Midbrain (tissue), 1 donor: ENCODE measurements at regions not wholly inside any gene's neighbourhood (a gene's known extent, or its start where the extent isn't known, plus 50 kb on each side); places are given as distances from the start of the nearest gene placed in this dataset.
"Not testable (repeated sequence)": the region's sequence is repeated elsewhere in the genome, so short reads cannot be mapped to it uniquely, and the experiment has no call there.

Source experiments
- DNase-seq: peaks from one replicate; lab custom pipeline; 2025; lab: John Stamatoyannopoulos, UW

DNA sequence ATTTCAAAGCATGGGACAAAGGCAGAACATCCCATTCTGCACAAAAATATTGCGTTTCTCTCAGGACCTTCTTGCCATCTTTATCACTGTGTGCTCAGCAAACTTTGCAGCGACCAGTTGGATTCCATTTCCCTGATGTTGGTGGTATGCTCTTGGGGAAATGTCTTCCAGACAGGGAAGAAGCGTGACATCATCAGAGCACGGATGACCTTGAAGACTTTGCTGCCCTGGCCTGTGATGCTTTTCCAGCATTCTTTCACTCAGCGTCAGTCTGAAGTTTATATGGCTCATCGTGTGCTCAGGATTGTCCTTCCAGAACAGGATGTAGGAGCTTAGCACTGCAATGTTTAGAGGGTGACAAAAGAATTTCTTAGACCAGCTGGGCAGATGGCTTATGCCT lies 131.4 kb upstream of the F3 start:
- no peak for DNase-seq

DNA sequence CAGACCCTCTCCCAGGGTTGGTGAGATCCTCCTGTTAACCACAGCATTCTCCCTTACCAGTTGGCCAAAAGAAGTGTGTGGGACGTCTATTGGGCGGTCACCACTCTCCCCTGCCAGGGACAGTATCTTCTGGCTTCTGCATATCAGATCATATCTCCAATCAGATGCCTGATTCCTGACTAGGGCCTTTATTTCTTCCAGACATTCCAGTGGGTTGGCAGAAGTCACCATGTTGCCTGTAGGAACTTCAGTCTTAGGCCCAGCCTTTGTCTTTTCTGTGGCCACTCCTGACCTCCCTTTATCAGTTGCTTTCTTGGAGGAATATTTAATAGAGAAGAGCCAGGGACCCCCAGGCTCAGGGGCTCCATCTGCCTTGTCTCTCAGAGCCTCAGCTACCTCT lies 130.4 kb upstream of the F3 start:
- DNase-seq, result no peak

- no peak for DNase-seq
Observed at GRCh38 chr1:94670273-94670672, 128.7 kb upstream of the F3 start.

GRCh38 chr1:94669198-94669597 lies 127.6 kb upstream of the F3 start:
- no peak for DNase-seq

- DNase-seq, result no peak
Observed at GRCh38 chr1:94668528-94668927, 127.0 kb upstream of the F3 start.

GRCh38 chr1:94667818-94668217 lies 126.3 kb upstream of the F3 start:
- no peak for DNase-seq

DNA sequence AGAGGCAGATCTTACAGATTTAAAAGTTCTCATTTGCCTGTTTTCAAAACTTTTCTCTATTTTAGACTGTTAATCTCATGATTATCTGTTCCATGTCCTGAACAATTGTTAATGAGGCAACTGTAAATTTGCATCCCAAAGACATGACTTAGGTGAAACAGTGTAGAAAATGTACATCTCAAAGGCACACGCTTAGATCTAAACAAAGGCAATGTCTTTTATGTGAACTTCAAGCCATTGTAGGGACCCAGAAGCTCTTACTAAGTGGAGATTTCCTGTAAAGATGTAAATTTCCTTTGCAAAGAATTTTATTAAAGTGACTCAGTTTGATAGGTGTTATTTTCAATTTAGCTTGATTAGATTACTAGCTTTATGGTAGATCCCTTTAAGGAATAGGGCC lies 125.2 kb upstream of the F3 start:
- no peak for DNase-seq

GRCh38 chr1:94661431-94661932 lies 119.9 kb upstream of the F3 start:
- no peak for DNase-seq

DNA sequence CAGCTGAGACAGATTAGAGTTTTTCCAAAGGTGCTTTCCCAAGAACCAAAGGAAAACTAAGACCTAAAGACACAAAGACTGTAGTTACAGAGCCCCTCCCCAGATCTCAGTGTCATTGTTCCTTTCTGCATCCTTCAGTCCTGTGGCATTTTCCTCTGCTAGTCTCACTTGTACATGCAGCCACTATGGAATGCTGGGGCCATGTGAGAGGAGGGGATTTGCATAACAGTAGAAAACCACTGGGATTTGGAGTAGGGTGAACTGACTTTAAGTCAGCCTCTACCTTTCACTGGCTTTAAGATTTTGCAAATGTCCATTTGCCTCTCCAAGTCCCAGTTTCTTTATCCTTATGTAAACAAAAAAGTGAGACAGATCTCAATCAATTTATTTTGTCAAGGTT lies 119.4 kb upstream of the F3 start:
- no peak for DNase-seq

DNA sequence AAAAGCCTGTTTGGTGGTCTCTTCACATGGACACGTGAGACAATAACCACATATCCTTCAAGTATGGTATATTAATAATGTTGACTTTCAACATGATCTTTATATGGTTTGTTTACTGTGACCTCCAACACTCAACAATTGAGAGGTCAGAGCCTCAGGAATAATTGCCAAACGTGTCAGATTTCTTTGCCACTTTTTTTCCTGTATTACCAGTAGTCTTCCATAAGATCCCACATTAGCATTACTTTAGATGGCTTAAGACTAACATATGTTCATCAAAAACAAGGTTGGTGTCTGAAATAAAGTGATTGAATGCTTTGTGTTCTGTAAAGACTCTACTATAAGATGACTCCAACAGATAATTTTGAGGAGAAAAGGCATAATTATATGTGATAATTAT lies 118.7 kb upstream of the F3 start:
- no peak for DNase-seq

DNA sequence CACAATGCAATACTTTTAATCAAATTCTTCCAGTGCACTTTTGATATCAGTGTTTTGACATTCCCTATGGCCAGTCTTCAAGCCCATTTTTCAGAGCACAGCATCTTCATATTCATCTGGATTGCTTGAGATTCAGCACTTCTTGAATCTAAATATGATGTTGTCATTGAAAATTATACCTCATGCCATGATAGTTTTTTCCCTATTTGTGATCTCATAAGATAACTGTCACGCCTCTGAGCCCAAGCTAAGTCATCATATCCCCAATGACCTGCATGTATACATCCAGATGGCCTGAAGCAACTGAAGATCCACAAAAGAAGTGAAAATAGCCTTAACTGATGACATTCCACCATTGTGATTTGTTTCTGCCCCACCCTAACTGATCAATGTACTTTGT lies 117.6 kb upstream of the F3 start:
- DNase-seq, result not testable (repeated sequence)

DNA sequence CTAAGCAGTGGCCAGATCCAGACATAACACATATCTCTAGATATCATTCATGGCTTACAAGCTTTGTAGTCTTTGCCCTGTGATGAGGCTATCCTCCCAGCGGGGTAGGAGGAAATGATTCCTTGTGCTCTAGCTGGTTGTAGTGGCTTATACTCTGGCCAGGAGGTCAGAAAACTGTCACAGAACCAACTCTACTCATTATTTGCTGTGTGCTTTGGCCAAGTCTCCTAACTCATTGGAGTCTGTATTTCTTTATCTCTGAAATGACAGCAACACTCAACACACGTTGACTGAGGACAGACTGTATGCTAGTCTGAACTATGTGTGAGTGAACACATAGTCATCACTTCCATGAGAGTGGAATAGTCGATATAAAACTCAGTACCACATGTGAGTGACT lies 116.7 kb upstream of the F3 start:
- no peak for DNase-seq

GRCh38 chr1:94657776-94658175 lies 116.2 kb upstream of the F3 start:
- not testable (repeated sequence) for DNase-seq

GRCh38 chr1:94656967-94657366 lies 115.4 kb upstream of the F3 start:
- DNase-seq, result no peak

- no peak for DNase-seq
Observed at GRCh38 chr1:94654919-94655318, 113.4 kb upstream of the F3 start.

- DNase-seq, result no peak
Observed at GRCh38 chr1:94654459-94654858, 112.9 kb upstream of the F3 start.

GRCh38 chr1:94654031-94654430 lies 112.5 kb upstream of the F3 start:
- no peak for DNase-seq

DNA sequence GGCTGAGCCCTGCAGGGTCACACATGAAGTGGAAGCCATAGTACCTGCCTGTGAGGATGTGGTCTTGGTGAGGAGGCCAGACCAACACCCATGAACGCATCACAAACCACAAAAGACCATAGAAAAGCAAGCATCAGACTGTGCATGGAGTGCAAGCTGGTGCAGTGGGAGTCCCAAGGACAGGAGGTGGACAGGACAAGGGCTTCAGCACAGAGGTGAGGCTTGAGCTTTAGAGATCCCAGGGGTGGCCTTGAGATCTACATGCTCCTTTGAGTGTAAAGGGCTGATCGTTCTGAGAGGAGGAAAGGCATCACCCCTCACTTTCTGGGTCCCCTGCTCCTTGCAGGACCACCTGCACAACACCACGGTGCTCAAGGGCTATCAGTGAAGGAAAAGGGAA lies 111.9 kb upstream of the F3 start:
- DNase-seq, result no peak

GRCh38 chr1:94651076-94651475 lies 109.5 kb upstream of the F3 start:
- no peak for DNase-seq

DNA sequence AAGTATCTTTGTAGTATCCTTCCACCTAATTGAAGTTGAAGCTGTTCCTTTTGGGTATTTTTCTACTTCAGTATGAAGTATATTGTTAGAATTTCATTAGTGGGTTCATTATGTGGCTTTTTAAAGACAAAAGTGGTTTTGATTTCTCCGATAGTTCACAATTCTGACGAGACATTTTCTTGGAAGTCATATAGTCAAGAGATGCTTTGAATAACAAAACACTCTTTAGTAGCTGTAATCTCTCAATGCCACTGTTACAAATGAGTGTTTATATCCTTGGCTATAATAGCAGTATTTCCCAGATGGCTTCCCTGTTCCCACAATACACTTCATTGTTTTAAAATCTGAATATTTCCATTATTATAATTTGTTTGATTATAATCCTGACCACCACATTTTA lies 108.7 kb upstream of the F3 start:
- DNase-seq, result no peak

DNA sequence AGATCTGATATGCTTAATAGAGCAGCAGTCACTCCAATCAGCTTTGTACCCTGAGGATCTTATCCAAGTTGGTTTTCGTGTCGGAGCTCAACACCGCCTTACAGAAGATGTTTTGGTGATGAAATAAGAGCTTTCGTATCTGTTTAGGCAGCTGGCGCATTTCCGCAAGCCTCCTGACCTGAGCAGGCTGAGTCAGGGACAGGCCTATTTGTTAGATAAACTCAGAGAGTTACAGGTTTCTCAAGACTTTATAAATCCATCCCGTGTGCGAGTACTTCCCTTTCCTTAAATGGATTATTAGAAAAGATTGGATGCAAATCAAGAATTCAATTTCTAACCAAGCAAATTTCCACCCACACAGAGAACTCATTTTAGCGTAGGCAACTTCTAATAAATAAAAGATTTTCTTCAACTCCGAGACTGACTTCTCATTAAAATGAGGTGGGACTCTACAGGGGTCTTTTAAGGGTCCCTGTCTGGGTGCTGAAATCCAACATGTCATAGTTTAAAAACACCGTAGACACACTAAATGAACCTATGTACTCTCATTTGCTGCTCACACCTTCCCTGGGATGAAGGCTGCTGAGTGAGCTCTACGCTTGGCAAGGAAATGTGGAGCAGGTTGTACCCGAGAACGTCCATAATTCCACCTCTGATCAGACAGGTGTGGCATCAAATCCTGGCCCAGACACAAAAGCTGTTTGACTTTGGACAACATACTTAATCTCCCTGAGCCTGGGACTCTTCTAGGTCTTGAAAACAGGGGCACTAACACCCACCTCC lies 106.9 kb upstream of the F3 start:
- no peak for DNase-seq

GRCh38 chr1:94646786-94647555 lies 105.4 kb upstream of the F3 start:
- no peak for DNase-seq

DNA sequence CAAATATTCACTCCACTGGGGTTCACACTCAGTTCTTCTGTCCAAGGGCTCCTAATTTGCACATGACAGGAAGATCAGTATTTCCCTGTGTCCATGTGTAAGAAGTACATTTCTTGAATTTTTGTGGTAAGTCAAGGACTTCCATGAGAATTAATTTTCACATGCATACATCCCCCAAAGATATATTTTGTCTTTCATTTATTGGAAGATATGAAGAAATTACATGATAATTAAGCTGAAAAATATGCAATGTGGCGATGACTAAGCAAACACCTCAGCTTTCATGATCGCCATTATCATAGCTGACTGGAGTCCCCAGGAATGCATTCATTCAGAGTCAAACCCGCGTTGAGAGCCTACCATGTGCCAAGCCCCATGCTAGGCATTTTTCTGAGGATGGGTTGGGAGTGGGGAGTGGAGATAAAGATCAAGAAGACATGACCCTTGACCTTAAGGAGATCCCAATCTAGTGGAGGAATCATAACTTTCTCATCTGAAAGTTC lies 104.6 kb upstream of the F3 start:
- no peak for DNase-seq
